ENCODE measurements at regions not wholly inside any gene's neighbourhood (a gene's known extent, or its start where the extent isn't known, plus 50 kb on each side); places are given as distances from the start of the nearest gene placed in this dataset.

DNA sequence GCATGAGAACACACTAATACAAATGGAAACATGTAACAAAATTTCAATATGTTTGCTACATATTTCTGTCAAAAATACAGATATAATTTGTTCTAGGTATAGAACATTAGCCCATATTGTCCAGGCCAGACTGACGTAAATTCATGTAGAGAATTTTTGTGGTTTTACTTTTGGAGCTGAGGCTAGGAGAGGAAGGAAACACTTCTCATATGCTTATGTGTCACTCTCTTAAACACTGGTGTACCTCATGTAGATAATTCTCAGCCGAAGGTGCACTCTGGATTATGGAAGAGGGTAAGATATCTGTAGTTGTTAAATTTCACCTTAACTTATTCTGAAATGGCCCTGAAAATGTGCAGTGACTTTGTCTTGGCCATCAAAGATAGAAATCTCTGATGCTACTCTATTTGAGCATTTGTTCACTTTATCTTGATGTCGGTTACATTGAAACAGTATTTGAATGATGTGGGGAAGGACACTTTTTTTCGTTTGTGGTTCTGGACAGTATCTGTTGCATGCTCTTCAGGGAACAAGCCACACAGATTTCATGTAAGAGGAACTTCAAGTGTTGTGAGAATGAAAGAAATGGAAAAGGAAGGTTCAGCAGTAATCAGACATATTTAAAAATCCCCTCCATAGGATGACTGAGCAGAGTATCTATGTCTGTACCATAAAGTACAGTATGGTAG, 202.7 kb downstream of the SPATA31D1 start:
- no peak for TF ChIP-seq POLR2A (IDR thresholded peaks at IDR 0.05; ENCODE audit: low read depth, low read length)
- no peak for TF ChIP-seq TAF1 (IDR thresholded peaks at IDR 0.05; ENCODE audit: low read depth, low read length)
- TF ChIP-seq POLR2AphosphoS5 (IDR thresholded peaks at IDR 0.05; ENCODE audit: low read depth, low read length) = no peak
- no peak for TF ChIP-seq PAX5 (IDR thresholded peaks at IDR 0.05; ENCODE audit: insufficient read depth, low read length, severe bottlenecking)
- no peak for TF ChIP-seq POU2F2 (IDR thresholded peaks at IDR 0.05; ENCODE audit: low read depth, low read length)

All from GM12891 (cell line).